GM12864 (cell line): ENCODE measurements at regions not wholly inside any gene's neighbourhood (a gene's known extent, or its start where the extent isn't known, plus 50 kb on each side); places are given as distances from the start of the nearest gene placed in this dataset.

ENCODE experiments used
- DNase-seq: peaks from one replicate; pipeline ENCODE4 v3.0.0-alpha.2; 2011; ENCODE audit warnings: low read depth
- H3K4me3 ChIP-seq: 2 replicates; pipeline ENCODE4 v1.5.1; 2011; ENCODE audit warnings: mild to moderate bottlenecking, low read depth, low read length, control low read depth
- CTCF ChIP-seq: IDR thresholded peaks from 2 replicates; pipeline ENCODE4 v1.5.1; 2011; ENCODE audit warnings: low read depth, mild to moderate bottlenecking, moderate library complexity, low read length, control low read depth, inconsistent platforms; ENCODE audit errors: missing control alignments

GRCh38 chr4:124386648-124387047 lies 325.9 kb downstream of the ANKRD50 start:
- DNase-seq = no peak
- TF ChIP-seq CTCF = no peak
- no peak overlapping the region for H3K4me3 ChIP-seq

GRCh38 chr4:124389591-124389990 lies 322.9 kb downstream of the ANKRD50 start:
- H3K4me3 ChIP-seq = no peak overlapping the region

GRCh38 chr4:124390861-124391260 lies 321.7 kb downstream of the ANKRD50 start:
- DNase-seq = no peak
- TF ChIP-seq CTCF = no peak
- H3K4me3 ChIP-seq = no peak overlapping the region

More at GRCh38 chr4:124389591-124389990, 322.9 kb downstream of the ANKRD50 start:
- no peak for TF ChIP-seq CTCF
- no peak for DNase-seq

- no peak overlapping the region for H3K4me3 ChIP-seq
- no peak for TF ChIP-seq CTCF
Observed at GRCh38 chr4:124396333-124396732, 316.2 kb downstream of the ANKRD50 start.

GRCh38 chr4:124401606-124402005 lies 310.9 kb downstream of the ANKRD50 start:
- TF ChIP-seq CTCF = no peak
- H3K4me3 ChIP-seq = no peak overlapping the region
- no peak for DNase-seq

More at GRCh38 chr4:124396333-124396732, 316.2 kb downstream of the ANKRD50 start:
- no peak for DNase-seq

- no peak for DNase-seq
- no peak for TF ChIP-seq CTCF
- H3K4me3 ChIP-seq = no peak overlapping the region
Observed at GRCh38 chr4:124409044-124409443, 303.5 kb downstream of the ANKRD50 start.

GRCh38 chr4:124414276-124415040 lies 298.1 kb downstream of the ANKRD50 start:
- no peak overlapping the region for H3K4me3 ChIP-seq
- no peak for DNase-seq
- TF ChIP-seq CTCF = no peak
